SK-N-SH treated with all-trans-retinoic acid at 6 μM for 48 hours (cell line): ENCODE measurements at regions not wholly inside any gene's neighbourhood (a gene's known extent, or its start where the extent isn't known, plus 50 kb on each side); places are given as distances from the start of the nearest gene placed in this dataset.

Source experiments
- ZFP30 ChIP-seq: fragments of 450-650 bp; formaldehyde crosslinking; IDR thresholded peaks from 2 replicates; pipeline ENCODE4 v1.5.0; 2022; ENCODE audit warnings: mild to moderate bottlenecking, moderate library complexity
- ZNF8 ChIP-seq: fragments of 450-650 bp; formaldehyde crosslinking; IDR thresholded peaks from 2 replicates; pipeline ENCODE4 v1.5.0; 2020; ENCODE audit warnings: mild to moderate bottlenecking, moderate library complexity

DNA sequence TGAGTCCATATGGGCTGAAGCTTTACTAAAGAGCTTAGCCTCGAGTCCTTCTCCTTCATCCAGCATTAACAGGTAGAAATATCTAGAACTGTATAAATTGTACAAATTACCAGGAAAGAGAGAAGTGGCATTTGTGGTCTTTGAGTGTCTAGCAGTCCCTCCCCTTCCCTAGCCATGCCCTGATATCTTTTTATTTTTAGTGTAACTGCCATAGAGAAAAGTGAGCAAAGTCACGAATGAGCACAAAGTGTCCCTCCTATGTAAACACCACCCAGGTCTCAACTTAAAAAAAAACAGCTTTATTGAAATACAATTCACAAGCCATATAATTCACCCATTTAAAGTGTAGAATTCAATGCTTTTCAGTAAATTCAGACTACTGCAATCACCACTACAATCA is 339.0 kb upstream of the ZMIZ1 start:
- no peak for TF ChIP-seq ZNF8 (CRISPR knock-in tag)
- TF ChIP-seq ZFP30 = no peak
